NT2/D1 (cell line): ENCODE measurements at regions not wholly inside any gene's neighbourhood (a gene's known extent, or its start where the extent isn't known, plus 50 kb on each side); places are given as distances from the start of the nearest gene placed in this dataset.

Experiments used
- SUZ12 ChIP-seq: IDR thresholded peaks from 2 replicates; pipeline ENCODE4 v1.6.1; 2011; ENCODE audit not compliant: insufficient read length, insufficient read depth; ENCODE audit errors: extremely low read depth
- YY1 ChIP-seq: IDR thresholded peaks from 2 replicates; pipeline ENCODE4 v1.6.1; 2011; ENCODE audit not compliant: insufficient read length, insufficient read depth
- ZNF274 ChIP-seq: IDR thresholded peaks from 2 replicates; pipeline ENCODE4 v1.6.1; 2011; ENCODE audit warnings: mild to moderate bottlenecking, low read depth, low read length

- TF ChIP-seq ZNF274 (no peak), YY1 (no peak), SUZ12 (no peak)
These were observed 1079.7 kb downstream of the SLITRK1 start for GRCh38 chr13:82802528-82802927.
